ENCODE measurements at regions not wholly inside any gene's neighbourhood (a gene's known extent, or its start where the extent isn't known, plus 50 kb on each side); places are given as distances from the start of the nearest gene placed in this dataset.

DNA sequence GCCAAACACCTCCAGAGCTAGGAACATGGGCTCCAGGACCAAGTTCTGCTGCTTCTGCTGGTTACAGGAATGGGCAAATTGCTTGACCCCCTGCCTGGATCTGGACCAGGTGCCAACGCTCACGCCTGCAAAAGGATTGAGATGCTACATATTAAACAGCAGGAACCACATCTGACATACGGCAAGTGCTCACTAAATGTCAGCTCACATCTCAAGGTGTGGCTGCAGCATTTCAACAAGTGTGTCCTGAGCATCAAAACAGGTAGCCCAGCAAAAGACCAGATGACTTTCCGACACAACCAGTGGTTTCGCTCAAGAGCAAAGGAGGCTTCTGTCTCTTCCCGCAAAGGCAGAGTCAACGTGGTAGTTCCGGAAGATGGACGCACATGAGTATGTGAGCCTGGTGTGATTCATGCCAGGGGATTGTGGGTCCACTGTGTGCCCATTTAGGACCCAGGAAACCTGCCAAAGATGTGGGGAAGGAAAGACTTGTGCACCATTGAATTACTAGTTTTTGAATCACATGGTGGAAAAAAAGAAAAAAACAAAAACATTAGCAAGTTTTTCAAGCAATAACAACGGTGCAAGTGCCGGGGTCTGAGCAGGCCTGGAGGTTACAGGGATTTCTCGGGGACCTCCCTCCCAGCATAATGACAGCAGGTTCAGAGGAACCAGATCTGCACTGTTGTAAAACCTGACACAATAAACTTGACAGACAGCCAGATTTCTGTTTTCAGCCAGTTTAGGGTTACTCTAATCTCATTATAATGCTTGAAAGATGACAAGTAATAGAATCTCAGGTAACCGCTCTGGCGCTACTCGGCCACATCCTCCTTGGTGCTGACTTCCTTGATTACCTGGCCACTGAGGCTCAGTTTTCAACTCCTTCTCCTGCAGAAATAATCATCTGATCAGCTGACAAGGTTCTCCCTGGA, 77.9 kb downstream of the SOX1 start:
- Histone ChIP-seq H3K4me1 (no peaks in the 10 kb centered on the region), H3K27me3 (peaks cover 15% of the 10 kb centered on the region), H3K9me3 (no peaks in the 10 kb centered on the region), H3K4me3 (ENCODE audit: low read depth, low read length) (no peak overlapping the region), H3K36me3 (no peaks in the 10 kb centered on the region)
- TF ChIP-seq CTCF (IDR thresholded peaks at IDR 0.05; ENCODE audit: low read depth, low read length), result no peak
- no peak for DNase-seq

DNA sequence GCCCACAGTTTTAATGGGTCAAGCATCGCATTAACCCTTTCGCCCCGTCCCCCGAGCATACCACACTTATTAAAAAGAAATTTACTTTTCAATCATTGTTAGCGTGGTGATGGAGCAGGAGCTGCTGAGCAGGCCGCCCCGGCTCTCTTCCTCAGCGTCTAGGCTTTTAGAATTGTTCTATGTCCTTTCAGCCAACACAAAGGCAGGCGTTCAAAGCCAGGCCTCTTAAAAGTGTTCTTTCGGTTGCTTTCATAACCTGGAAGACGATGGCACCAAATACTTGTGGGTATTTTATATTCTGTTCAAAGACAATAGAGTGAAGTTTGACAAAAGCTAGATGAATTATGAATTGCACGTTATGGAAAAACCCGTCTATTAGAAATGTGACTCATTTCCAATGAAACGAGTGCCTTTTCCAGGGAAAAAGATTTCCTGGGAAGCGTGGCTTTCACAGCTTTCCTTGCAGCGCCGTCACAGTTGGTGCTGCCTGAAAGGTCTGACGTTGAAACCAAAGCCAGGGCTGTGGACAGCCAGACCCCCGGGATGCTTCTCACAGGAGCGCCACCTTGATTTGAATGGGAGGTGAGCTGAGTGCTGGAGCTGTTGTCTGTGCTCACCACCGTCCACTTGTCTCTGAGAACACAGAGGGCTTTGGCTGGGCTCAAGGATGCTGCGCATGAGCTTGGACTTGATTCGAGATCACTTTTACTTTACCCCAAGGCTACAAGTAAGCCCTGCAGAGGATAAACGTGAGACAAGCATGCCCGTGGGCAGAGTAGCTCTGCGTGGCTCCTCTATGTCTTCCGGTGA, 78.8 kb downstream of the SOX1 start:
- no peaks in the 10 kb centered on the region for H3K4me1 ChIP-seq
- H3K4me3 ChIP-seq (ENCODE audit: low read depth, low read length), result no peak overlapping the region
- H3K9me3 ChIP-seq, result no peaks in the 10 kb centered on the region
- H3K36me3 ChIP-seq, result no peaks in the 10 kb centered on the region
- no peak for TF ChIP-seq CTCF (IDR thresholded peaks at IDR 0.05; ENCODE audit: low read depth, low read length)
- peaks cover 15% of the 10 kb centered on the region for H3K27me3 ChIP-seq
- no peak for DNase-seq

- TF ChIP-seq CTCF (IDR thresholded peaks at IDR 0.05; ENCODE audit: low read depth, low read length), result no peak
- H3K4me3 ChIP-seq (ENCODE audit: low read depth, low read length), result no peak overlapping the region
- DNase-seq, result no peak
Measured at GRCh38 chr13:112150352-112150751, 83.4 kb downstream of the SOX1 start.

DNA sequence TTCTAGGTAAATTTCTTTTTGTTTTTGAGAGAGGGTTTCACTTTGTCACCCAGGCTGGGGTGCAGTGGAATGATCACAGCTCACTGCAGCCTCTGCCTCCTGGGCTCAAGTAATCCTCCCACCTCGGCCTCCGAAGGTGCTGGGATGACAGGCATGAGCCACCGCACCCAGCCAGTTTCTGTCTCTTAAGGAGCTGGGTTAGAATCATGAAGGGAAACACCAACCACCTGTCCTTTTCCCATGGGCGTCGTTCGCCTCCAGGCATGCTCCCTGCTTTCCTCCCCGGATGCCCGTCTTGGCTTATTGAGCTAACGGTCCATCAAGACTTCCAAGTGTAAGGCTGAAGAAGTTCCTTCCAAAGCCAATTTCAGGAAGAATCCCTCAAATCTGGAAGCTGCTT, 85.9 kb downstream of the SOX1 start:
- no peak for TF ChIP-seq CTCF (IDR thresholded peaks at IDR 0.05; ENCODE audit: low read depth, low read length)
- Histone ChIP-seq H3K36me3 (no peaks in the 10 kb centered on the region), H3K4me1 (no peaks in the 10 kb centered on the region), H3K9me3 (no peaks in the 10 kb centered on the region), H3K4me3 (ENCODE audit: low read depth, low read length) (no peak overlapping the region), H3K27me3 (peaks cover 11% of the 10 kb centered on the region)
- DNase-seq, result no peak

More at GRCh38 chr13:112150352-112150751, 83.4 kb downstream of the SOX1 start:
- no peaks in the 10 kb centered on the region for H3K9me3 ChIP-seq
- H3K27me3 ChIP-seq, result peaks cover 3% of the 10 kb centered on the region
- H3K36me3 ChIP-seq, result no peaks in the 10 kb centered on the region
- no peaks in the 10 kb centered on the region for H3K4me1 ChIP-seq

DNA sequence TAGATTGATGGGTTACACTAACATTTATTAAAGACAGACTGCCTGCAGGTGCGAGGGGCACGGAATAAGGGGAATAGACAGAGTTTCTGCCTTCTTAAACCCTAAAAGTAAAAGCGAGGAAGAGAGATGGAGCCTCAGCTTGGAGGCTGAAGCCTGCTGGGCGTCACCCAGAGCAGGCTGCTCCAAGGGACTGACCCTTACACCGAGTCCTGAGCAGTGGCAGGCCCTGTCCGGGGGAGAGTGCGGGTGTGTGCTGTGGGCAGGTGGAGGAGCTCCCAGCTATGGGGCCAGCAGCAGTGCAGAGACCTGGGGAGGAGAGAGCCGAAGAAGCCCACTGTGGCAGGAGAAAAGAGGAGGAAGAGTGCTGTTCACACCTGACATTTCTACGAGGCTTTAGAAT, 86.4 kb downstream of the SOX1 start:
- Histone ChIP-seq H3K4me3 (ENCODE audit: low read depth, low read length) (no peak overlapping the region), H3K36me3 (no peaks in the 10 kb centered on the region), H3K4me1 (no peaks in the 10 kb centered on the region), H3K27me3 (peaks cover 11% of the 10 kb centered on the region), H3K9me3 (no peaks in the 10 kb centered on the region)
- DNase-seq, result no peak
- no peak for TF ChIP-seq CTCF (IDR thresholded peaks at IDR 0.05; ENCODE audit: low read depth, low read length)
